NCI-H2227 (cell line): ENCODE measurements at regions not wholly inside any gene's neighbourhood (a gene's known extent, or its start where the extent isn't known, plus 50 kb on each side); places are given as distances from the start of the nearest gene placed in this dataset.

Experiments used
- DNase-seq: peaks from one replicate; lab custom pipeline; 2025; ENCODE audit not compliant: unreplicated experiment; lab: John Stamatoyannopoulos, UW

DNA sequence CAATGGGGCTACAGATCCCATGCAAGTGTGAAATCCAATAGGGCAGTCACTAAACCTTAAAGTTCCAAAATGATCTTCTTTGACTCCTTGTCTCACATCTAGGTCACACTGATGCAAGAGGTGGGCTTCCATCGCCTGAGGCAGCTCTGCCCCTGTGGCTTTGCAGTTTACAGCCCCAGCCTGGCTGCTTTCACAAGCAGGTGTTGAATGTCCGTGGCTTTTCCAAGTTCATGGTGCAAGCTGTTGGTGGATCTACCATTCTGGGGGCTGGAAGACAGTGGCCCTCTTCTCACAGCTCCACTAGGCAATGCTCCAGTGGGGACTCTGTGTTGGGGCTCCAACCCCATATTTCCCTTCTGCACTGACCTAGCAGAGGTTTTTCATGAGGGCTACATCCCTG lies 68.5 kb upstream of the PRR20G start:
- DNase-seq: no peak

DNA sequence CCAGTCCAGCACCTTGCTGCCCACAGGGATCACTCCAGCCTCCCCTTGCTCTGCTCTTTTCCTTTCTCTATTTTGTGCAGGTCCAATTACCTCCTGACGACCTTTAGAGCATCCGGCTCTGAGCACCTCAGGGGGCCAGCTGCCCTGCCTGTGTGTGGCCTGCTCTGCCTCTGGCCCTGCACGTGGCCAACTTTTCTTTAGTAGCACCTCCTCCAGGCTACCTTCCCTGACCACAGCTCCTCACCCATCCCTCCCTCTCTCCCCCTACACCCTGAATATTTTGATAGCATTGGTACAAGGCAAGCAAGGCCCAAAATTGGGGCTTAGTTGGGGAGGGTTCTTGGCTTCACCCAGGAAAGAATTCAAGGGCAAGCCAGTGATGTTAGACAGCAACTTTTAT lies 66.9 kb upstream of the PRR20G start:
- no peak for DNase-seq

DNA sequence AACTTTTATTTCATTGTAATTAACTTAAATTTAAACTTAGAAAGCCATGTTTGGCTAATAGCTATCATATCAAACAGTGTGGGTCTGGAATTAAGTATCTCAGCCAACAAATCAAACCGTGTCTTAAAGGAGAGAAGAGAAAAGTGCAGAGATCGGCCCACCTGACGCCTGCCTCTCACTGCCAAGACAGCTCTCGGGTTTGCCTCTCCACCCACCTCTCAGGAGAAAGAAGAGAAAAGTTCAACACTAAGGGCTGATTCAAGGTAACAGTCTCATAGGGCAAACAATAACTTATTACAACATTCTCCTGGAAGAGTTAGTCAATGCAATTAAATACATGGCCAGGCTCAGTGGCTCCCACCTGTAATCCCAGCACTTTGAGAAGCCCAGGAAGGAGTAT lies 64.8 kb upstream of the PRR20G start:
- no peak for DNase-seq

DNA sequence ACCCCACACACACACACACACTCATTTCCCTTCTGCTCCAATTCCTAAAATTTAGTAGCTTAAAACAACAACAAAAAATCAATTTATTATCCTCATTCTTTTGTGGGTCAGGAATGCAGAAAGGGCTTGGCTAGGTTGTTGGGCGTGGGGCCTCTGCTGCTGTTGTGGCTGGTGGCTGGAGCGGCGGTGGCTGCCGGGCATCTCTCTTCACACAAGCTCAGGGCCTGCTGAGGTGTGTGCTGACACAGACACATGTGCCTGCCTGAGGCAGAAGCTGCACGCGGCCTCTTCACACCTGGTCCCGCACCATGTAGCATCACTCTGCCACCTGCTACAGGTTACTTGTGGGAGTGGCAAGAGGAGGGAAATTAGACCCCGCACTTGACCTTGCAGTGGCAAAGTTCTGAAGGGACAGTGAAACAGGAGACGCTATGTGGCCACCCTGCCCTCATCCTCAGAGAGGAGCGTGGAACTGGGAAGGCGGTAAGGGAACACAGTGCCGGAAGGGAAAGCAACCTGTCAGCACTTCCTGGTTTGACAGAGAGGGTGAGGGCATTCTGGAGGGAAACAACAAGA lies 64.0 kb upstream of the PRR20G start:
- no peak for DNase-seq

DNA sequence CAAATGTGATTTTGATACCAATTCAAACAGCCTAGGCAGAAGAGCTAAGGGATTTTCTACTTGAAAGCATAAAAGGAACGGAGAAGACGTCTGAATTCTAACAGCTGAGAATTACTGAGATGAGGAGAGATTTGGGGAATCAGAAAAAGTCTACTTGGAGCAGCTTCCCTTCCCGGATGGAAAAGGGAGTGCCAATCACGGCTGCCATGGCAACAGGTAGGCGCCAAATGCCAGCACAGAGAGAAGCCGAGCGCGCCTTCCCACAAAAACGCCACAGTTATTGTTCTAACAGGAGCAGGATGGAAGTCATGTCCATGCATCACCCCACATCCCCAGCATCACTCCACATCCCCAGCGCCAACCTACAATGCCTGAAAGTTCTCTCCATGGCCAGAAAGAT lies 63.5 kb upstream of the PRR20G start:
- DNase-seq: no peak

DNA sequence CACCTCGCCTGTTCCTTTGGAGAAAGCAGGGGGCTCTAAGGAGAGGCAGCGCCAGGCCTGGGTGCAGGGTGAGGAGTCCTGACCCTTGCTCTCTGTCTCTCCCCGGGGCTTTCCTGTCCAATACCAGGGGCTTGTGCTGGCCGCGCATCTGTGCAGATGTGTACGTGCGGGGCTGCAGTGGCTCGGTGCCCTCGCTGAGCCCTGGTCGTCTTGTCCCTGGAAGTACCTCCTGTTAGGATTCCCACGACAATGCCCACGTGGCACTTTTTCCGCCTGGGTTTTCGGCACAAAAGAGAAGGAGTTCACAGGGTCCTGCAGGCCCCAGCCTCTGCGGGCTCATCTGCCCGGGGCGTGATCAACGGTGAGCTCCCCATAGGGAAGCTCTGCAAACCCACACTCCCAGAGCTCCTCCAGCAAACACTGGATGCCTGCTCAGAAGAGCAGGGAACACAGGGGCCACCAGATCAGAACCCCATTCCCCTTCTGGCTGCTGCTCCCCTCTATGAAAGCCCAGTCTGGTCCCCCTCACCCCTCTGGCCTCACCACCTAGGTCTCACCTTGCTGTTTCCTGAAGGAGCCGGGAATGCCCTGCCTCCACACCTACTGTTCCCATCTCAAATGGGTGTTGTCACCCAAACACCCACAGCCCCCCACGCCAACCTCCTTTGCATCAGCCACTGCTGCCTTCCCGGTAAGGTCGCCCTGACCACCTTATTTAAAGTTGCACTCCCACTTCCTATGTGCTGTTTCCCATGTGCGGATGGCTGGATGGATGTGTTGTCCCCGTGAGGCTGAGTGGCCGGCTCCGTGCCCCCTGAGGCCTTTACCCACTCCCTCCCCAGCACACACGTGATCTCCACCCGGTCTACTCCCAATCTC lies 62.6 kb upstream of the PRR20G start:
- no peak for DNase-seq

DNA sequence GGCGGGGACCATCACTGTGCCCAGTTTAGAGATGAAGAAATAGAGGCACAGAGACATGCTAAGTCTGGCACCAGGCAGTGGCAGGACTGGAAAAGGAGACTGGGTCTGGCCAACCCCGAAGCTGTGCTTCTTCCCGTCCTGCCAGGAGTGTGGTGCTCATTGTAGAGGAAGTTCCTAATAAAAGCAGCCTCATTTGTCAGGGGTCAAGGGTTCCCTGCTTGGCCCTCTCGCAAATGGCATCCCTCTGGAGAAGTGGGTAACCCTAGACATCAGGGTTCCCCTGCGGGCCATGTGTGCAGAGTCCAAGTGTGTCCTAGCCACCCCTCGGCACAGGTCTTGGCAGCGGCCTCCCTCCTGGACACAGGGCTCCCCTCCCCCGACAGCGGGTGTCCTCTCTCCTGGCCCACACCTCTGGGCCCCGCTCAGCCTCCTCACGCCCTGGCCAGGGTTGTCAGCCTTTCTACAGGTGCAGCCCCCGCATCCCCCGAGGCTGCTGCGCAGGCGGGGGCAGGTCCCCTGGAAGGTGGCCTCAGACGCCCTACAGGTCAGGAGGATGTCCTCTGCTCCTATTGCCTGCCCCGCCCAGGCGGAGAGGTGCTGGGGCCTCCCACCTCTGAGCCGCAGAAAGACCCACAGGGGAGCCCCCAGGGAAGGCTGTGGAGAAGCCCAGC lies 61.8 kb upstream of the PRR20G start:
- DNase-seq: no peak

DNA sequence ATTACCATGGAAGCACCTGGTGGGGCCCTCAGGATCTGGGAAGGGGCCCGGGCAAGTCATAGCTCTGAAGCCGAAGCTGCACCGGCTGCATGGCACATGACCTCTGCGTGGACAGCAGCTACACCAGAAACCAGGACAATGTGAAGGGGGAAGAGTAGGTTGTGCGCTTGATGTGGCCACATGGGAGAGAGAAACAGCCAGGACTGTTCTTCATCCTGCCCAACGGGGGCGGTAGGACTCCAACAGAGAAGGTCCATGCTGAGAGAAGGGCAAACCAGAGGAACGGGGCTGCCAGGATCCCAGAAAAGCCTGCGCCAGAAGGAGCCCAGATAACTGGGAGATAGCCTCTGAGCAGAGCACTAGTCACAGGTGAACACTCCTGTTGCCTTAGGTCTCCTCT lies 54.9 kb upstream of the PRR20G start:
- no peak for DNase-seq

DNA sequence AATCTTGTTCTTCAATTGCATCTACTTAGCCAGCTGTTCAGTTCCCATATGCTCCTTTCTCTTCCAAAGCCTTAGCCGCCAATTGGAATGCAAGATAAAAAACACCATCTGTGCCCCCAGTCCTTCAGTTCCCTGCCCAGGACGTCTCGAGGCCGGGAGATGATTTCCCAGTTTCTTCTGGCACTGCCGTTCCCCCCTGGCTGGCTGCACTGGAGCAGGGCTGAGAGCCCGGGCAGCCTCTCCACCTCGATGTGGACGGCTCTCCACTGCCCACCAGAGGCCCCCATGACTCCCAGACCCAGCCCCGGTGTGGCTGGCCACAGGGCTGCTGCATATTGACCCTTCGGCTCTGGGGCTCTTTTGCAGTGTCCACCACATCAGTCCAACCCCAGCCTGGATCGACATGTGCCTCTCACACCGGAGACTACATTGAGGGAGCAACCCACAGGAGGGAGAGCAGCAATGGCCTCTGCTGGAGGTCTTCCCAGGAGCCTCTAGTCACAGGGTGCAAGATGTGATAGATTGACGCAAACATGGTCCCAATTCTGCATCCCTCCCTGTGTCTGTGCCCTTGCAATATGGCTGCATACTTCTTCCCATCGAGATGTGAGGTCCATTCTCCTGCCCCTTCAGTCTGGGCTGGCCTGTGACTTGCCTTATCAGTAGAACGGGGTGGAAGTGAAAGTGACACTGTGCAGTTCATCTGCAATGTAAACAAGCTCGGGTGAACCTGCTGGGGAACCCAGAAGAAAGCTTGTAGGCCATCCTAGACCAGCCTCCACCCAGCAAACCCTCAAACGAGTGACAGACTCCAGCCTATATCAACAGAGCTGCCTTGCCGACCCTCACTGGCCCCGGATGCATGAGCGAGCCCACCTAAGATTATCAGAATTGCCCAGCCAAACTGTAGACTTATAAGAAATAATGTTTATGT lies 52.3 kb upstream of the PRR20G start:
- DNase-seq: no peak

DNA sequence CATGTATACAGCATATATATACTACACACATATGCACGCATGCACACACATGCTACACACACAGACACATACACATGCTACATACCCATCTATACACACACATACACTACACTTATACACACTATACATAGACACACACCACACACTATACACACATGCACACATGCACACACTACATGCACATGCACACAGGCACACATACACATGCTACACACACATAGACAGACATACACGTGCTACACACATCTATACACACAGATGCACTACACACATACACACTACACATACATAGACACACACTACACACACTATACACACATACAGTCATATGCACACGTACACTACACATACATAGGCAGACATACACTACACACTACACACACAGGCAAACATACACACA lies 51.2 kb upstream of the PRR20G start:
- DNase-seq: no peak

DNA sequence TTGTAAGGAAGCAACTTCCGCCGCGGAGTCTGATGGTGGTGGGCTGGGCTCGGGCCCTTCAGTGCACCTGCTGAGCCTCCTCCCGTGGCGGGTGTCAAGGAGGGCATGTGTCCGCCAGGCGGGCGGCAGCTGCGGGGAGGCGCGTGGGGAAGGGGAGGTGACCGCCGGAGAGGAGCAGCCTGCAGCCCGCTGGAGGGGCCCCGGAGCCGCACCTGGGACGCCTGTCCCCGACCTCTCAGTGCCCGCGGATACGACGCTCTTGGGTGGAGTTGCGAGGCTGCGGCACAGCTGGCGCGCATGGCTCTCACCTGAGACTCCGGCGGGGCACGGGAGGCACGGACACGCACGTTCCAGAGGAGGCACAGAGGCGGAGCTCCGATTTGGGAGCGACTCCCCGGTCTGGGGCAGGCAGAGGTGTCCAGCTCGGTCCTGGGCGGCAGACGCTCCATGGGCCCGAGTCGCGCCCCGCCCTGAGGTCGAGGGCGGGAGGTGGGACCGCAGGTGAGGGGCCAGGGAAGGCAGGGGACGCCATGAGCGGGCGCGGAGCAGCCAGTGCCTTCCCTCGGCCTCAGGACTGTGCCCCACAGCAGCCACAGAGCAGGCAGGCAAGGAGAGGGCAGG lies 50.2 kb upstream of the PRR20G start:
- DNase-seq: no peak
